Endodermal cell (in vitro differentiated cells): ENCODE measurements at regions not wholly inside any gene's neighbourhood (a gene's known extent, or its start where the extent isn't known, plus 50 kb on each side); places are given as distances from the start of the nearest gene placed in this dataset.
A peak's percentile ranks its signal among the peaks of the same experiment; 100 is the strongest.

Source experiments
- DNase-seq: peaks from one replicate; pipeline ENCODE4 v3.0.0-alpha.2; 2017
- H3K27ac ChIP-seq: 2 replicates; pipeline ENCODE4 v1.5.1; 2013; ENCODE audit warnings: mild to moderate bottlenecking, low read depth, low read length, moderate library complexity
- H3K27me3 ChIP-seq: 2 replicates; pipeline ENCODE4 v1.6.1; 2013; ENCODE audit warnings: mild to moderate bottlenecking, low read length, moderate library complexity; ENCODE audit not compliant: insufficient read depth, control insufficient read depth, poor library complexity, severe bottlenecking
- H3K36me3 ChIP-seq: 2 replicates; pipeline ENCODE4 v1.7.0; 2013; ENCODE audit warnings: mild to moderate bottlenecking, low read length, moderate library complexity; ENCODE audit not compliant: control insufficient read depth, insufficient read depth
- H3K4me1 ChIP-seq: one replicate; pipeline ENCODE4 v1.7.0; 2013; ENCODE audit warnings: low read length; ENCODE audit not compliant: control insufficient read depth, insufficient read depth
- H3K4me3 ChIP-seq: 2 replicates; pipeline ENCODE4 v1.5.1; 2013; ENCODE audit warnings: mild to moderate bottlenecking, low read length, moderate library complexity
- H3K9ac ChIP-seq: 2 replicates; pipeline ENCODE4 v1.6.1; 2013; ENCODE audit warnings: mild to moderate bottlenecking, low read length, moderate library complexity; ENCODE audit not compliant: poor library complexity, severe bottlenecking; ENCODE audit errors: extremely low read depth
- H3K9me3 ChIP-seq: 2 replicates; pipeline ENCODE4 v1.6.1; 2013; ENCODE audit warnings: mild to moderate bottlenecking, low read length, moderate library complexity; ENCODE audit not compliant: control insufficient read depth
- H3K27ac Mint-ChIP-seq: 2 replicates; pipeline ENCODE4 v1.8.0; 2020; ENCODE audit warnings: mixed read lengths
- H3K27me3 Mint-ChIP-seq: 2 replicates; pipeline ENCODE4 v1.8.0; 2021; ENCODE audit warnings: mild to moderate bottlenecking, mixed read lengths; ENCODE audit not compliant: insufficient read depth
- H3K36me3 Mint-ChIP-seq: 2 replicates; pipeline ENCODE4 v1.8.0; 2020; ENCODE audit warnings: low read depth, mixed read lengths
- H3K4me1 Mint-ChIP-seq: 2 replicates; pipeline ENCODE4 v1.8.0; 2020; ENCODE audit warnings: mixed read lengths
- H3K4me3 Mint-ChIP-seq: 2 replicates; pipeline ENCODE4 v1.8.0; 2020; ENCODE audit warnings: mild to moderate bottlenecking, moderate library complexity, mixed read lengths
- H3K9me3 Mint-ChIP-seq: 2 replicates; pipeline ENCODE4 v1.8.0; 2020; ENCODE audit warnings: mild to moderate bottlenecking, mixed read lengths
- WGBS, 2 experiments: methylation state at CpG; one replicate each; pipeline versions ENCODE4 v1.1.5 to v1.1.7; 2013; ENCODE audit warnings: missing lambda C conversion rate in 2 of 2, mixed read lengths in 1 of 2; ENCODE audit not compliant: insufficient coverage in 1 of 2, insufficient read length in 1 of 2; 5-methylcytosine and 5-hydroxymethylcytosine counted together
- TF ChIP-seq, protein P1 (sequence below): fragments of 200-600 bp; sonication (generic); conservative IDR thresholded peaks from 2 replicates; pipeline ENCODE4 v1.5.0; 2021; ENCODE audit warnings: antibody characterized with exemption, mild to moderate bottlenecking

DNA sequence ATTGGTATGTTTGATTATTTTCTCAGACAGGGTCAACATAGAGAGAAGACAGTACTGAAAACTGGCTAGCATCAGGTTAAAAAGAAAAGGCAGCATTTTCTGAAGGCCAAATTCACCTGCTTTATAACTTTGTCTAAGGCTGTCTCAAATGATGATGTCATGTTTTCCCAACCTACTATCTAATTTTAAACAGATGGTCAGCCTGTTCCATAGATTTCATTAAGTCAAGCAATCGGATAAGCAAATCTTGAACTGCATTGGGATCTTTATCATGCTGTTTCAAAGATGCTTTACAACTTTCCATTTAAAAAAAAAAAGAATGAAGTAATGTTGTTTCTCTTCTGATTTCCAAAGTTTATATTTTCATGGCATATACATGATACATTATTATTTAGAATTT is 56.3 kb upstream of the SPOPL start:
- no peaks in the 10 kb centered on the region for H3K27me3 Mint-ChIP-seq
- H3K9me3 Mint-ChIP-seq, result no peaks in the 10 kb centered on the region
- Histone ChIP-seq H3K4me3 (no peak overlapping the region), H3K27ac (no peak overlapping the region), H3K9ac (no peak overlapping the region), H3K4me1 (peaks cover 16% of the 10 kb centered on the region), H3K36me3 (no peaks in the 10 kb centered on the region), H3K9me3 (no peaks in the 10 kb centered on the region), H3K27me3 (no peaks in the 10 kb centered on the region)
- H3K36me3 Mint-ChIP-seq, result no peaks in the 10 kb centered on the region
- WGBS, 2 experiments, result 96% methylated on average over 1 of the region's 1 CpG; no CpG with 5 or more reads in 1 of the 2 experiments
- TF ChIP-seq, protein P1, sequence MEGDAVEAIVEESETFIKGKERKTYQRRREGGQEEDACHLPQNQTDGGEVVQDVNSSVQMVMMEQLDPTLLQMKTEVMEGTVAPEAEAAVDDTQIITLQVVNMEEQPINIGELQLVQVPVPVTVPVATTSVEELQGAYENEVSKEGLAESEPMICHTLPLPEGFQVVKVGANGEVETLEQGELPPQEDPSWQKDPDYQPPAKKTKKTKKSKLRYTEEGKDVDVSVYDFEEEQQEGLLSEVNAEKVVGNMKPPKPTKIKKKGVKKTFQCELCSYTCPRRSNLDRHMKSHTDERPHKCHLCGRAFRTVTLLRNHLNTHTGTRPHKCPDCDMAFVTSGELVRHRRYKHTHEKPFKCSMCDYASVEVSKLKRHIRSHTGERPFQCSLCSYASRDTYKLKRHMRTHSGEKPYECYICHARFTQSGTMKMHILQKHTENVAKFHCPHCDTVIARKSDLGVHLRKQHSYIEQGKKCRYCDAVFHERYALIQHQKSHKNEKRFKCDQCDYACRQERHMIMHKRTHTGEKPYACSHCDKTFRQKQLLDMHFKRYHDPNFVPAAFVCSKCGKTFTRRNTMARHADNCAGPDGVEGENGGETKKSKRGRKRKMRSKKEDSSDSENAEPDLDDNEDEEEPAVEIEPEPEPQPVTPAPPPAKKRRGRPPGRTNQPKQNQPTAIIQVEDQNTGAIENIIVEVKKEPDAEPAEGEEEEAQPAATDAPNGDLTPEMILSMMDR, result no peak
- no peak overlapping the region for H3K4me3 Mint-ChIP-seq
- peaks cover 34% of the 10 kb centered on the region for H3K4me1 Mint-ChIP-seq
- no peak for DNase-seq
- H3K27ac Mint-ChIP-seq, result no peak overlapping the region

DNA sequence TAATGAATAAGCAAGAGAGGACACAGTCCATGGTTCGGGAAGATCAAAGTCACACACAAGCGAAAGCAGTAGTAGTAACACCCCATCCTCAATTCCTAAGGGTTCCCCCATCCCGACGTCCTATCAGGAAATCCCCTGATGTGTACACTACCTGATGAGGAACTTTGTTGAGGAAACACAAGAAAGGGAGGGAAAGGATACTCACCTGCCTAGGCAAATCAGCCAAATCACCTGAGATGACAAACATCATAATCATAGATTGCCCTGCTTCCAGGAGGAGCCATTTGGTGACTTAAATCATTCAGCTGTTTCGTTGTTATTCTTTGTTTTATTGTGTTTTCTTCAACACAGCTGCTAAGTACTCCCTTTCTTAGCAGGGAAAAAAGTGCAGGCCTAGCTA is 55.5 kb upstream of the SPOPL start:
- no peaks in the 10 kb centered on the region for H3K36me3 Mint-ChIP-seq
- peaks cover 28% of the 10 kb centered on the region for H3K4me1 Mint-ChIP-seq
- no peak for DNase-seq
- no peaks in the 10 kb centered on the region for H3K9me3 Mint-ChIP-seq
- H3K4me3 Mint-ChIP-seq, result no peak overlapping the region
- TF ChIP-seq, protein P1, result no peak
- peaks cover 16% of the 10 kb centered on the region for H3K4me1 ChIP-seq
- no peak overlapping the region for H3K27ac Mint-ChIP-seq
- H3K27me3 Mint-ChIP-seq, result no peaks in the 10 kb centered on the region
- no peaks in the 10 kb centered on the region for H3K27me3 ChIP-seq
- H3K9me3 ChIP-seq, result no peaks in the 10 kb centered on the region
- H3K27ac ChIP-seq, result no peak overlapping the region
- 89 to 93% methylated on average over 5 of the region's 5 CpGs for WGBS, 2 experiments
- H3K4me3 ChIP-seq, result no peak overlapping the region
- H3K36me3 ChIP-seq, result no peaks in the 10 kb centered on the region
- H3K9ac ChIP-seq, result no peak overlapping the region

GRCh38 chr2:138447889-138448570 is 53.5 kb upstream of the SPOPL start:
- H3K4me1 Mint-ChIP-seq, result peaks cover 26% of the 10 kb centered on the region
- peak; percentile 57 for DNase-seq
- H3K4me3 Mint-ChIP-seq, result no peak overlapping the region
- H3K27me3 ChIP-seq, result no peaks in the 10 kb centered on the region
- H3K9ac ChIP-seq, result no peak overlapping the region
- WGBS, 2 experiments, result 75% methylated on average over 2 of the region's 2 CpGs; no CpG with 5 or more reads in 1 of the 2 experiments
- H3K36me3 ChIP-seq, result no peaks in the 10 kb centered on the region
- H3K9me3 Mint-ChIP-seq, result no peaks in the 10 kb centered on the region
- no peaks in the 10 kb centered on the region for H3K9me3 ChIP-seq
- TF ChIP-seq, protein P1, result no peak
- peak overlapping the region; percentile 73 for H3K27ac Mint-ChIP-seq
- H3K27me3 Mint-ChIP-seq, result no peaks in the 10 kb centered on the region
- H3K4me3 ChIP-seq, result peak overlapping the region; percentile 7
- H3K4me1 ChIP-seq, result peaks cover 16% of the 10 kb centered on the region
- no peaks in the 10 kb centered on the region for H3K36me3 Mint-ChIP-seq
- no peak overlapping the region for H3K27ac ChIP-seq
